Activated CD8-positive, alpha-beta memory T cell treated with anti-CD3 and anti-CD28 coated beads for 24 hours (primary cell): ENCODE measurements at regions not wholly inside any gene's neighbourhood (a gene's known extent, or its start where the extent isn't known, plus 50 kb on each side); places are given as distances from the start of the nearest gene placed in this dataset.

Source experiments
- DNase-seq: peaks from one replicate; pipeline ENCODE4 v3.0.0-alpha.2; 2020

GRCh38 chr1:189499736-189500135 is 977.9 kb downstream of the BRINP3 start:
- no peak for DNase-seq

GRCh38 chr1:189500778-189501177 is 976.9 kb downstream of the BRINP3 start:
- DNase-seq: no peak

- no peak for DNase-seq
Measured at GRCh38 chr1:189510827-189511226, 966.8 kb downstream of the BRINP3 start.

- DNase-seq: no peak
Measured at GRCh38 chr1:189513091-189513490, 964.6 kb downstream of the BRINP3 start.

GRCh38 chr1:189522441-189522840 is 955.2 kb downstream of the BRINP3 start:
- no peak for DNase-seq

GRCh38 chr1:189524501-189524900 is 953.2 kb downstream of the BRINP3 start:
- DNase-seq: no peak

GRCh38 chr1:189530162-189530561 is 947.5 kb downstream of the BRINP3 start:
- DNase-seq: no peak

GRCh38 chr1:189538271-189538670 is 939.4 kb downstream of the BRINP3 start:
- DNase-seq: no peak

GRCh38 chr1:189550498-189550897 is 927.2 kb downstream of the BRINP3 start:
- no peak for DNase-seq

- no peak for DNase-seq
Measured at GRCh38 chr1:189563784-189564183, 913.9 kb downstream of the BRINP3 start.

GRCh38 chr1:189567890-189568289 is 909.8 kb downstream of the BRINP3 start:
- no peak for DNase-seq

GRCh38 chr1:189596197-189596596 is 881.5 kb downstream of the BRINP3 start:
- no peak for DNase-seq

- DNase-seq: no peak
Measured at GRCh38 chr1:189597083-189597482, 880.6 kb downstream of the BRINP3 start.

GRCh38 chr1:189605226-189605625 is 872.4 kb downstream of the BRINP3 start:
- no peak for DNase-seq

- no peak for DNase-seq
Measured at GRCh38 chr1:189606047-189606446, 871.6 kb downstream of the BRINP3 start.

GRCh38 chr1:189606795-189607476 is 870.7 kb downstream of the BRINP3 start:
- no peak for DNase-seq

- no peak for DNase-seq
Measured at GRCh38 chr1:189607477-189608096, 870.1 kb downstream of the BRINP3 start.

GRCh38 chr1:189609167-189609566 is 868.5 kb downstream of the BRINP3 start:
- DNase-seq: no peak

GRCh38 chr1:189616893-189617292 is 860.8 kb downstream of the BRINP3 start:
- DNase-seq: no peak

- no peak for DNase-seq
Measured at GRCh38 chr1:189619682-189620332, 857.9 kb downstream of the BRINP3 start.

GRCh38 chr1:189620471-189620870 is 857.2 kb downstream of the BRINP3 start:
- no peak for DNase-seq

GRCh38 chr1:189623336-189623735 is 854.3 kb downstream of the BRINP3 start:
- no peak for DNase-seq

GRCh38 chr1:189627427-189627826 is 850.2 kb downstream of the BRINP3 start:
- no peak for DNase-seq

- no peak for DNase-seq
Measured at GRCh38 chr1:189628857-189629256, 848.8 kb downstream of the BRINP3 start.
